ENCODE measurements at regions not wholly inside any gene's neighbourhood (a gene's known extent, or its start where the extent isn't known, plus 50 kb on each side); places are given as distances from the start of the nearest gene placed in this dataset.
A peak's percentile ranks its signal among the peaks of the same experiment; 100 is the strongest.

DNA sequence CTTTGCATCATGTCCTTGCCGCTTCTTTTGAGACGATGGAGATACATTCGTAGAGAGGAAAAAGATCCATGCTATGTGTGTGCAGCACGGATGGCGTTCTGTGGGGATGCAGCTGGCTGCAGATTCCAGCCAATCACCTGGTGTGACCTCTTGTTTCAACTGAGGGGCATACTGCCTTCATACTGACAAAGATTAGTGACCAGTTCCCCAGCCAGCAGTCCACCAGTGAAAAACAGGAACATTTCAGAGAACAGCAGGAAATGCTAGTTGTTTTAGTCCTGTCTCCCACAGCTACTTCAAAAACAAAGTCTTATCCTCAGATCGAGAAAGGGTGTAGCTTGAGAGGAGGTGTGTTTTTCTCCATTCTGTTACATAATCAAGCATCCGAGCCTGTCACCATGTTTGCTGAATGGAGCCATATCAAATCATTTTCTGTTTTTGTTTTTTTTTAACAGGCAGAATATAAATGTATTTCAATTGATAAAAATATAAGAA, 255.7 kb upstream of the FMN2 start:
- no peak for DNase-seq

DNA sequence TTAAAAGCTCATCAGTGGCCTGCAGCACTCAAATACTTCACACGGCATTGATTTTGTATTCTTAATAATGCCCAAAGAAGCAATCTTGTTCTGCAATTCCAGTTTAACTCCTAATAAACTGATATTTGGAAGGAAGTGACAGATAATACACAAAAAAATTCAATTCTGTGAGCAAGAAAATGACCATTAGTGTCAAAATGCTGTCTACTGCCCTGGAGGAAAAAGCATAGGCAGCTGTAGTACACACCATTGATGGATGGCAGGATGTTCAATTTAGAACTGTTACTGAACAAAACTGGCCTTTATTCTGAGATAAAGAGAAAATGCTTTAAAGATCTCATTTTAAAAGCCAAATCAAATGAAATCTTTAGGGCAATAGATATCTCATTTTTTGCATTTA, 251.3 kb upstream of the FMN2 start:
- DNase-seq: no peak

DNA sequence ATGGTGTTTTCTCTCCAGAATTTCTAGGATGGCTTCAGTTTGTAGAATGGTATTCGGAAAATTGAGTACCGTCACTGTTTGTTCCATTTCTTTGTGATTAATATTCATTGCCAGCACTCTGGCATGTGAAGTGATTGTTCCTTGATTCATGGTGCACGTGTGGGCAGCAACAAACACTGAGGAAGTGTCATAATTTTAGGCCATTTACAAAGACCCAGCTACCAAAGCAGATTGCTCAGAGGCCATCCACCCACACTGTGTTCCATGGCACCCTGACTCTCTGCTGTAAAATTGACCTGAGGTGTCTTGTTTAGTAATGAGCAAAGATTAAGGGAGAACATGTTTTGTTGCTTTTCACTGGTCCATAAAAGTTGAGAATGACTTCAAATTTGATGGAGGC, 250.9 kb upstream of the FMN2 start:
- DNase-seq: no peak

DNA sequence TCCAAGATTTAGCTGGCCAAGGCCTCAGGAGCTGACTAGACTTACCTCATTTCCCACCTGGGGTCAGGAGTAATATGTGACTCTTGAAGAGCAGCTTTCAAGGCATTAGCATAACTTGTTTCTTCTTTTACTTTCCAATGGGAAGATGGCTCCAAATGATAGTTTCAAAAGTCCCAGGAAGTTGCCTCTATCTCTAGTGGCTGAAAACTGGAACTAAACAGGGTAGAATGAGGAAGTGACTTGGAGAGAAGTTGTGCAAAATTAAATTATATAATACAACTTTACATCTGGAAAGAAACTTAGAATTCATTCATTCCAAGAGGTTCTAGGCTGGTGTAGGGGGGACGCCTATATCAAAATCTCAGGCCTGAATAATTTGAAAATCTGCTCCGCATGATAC, 250.1 kb upstream of the FMN2 start:
- no peak for DNase-seq

DNA sequence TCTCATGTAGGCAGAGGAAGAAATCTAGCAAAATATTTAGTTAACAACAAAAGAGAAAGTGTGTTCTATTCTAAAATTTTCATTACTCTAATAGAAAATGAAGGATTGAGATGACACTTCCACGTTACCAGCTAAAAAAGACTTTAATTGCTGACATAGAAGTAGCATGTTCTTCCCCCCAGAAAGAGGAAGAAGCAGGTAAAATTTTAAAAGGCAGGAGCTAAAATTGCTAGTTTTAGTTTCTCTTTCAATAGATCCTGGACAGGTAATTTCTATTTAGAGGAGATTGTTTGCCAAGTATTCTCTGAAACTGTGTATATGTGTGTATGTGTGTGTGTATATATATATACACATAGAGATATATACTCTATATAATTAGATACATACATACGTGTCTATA, 248.1 kb upstream of the FMN2 start:
- no peak for DNase-seq

DNA sequence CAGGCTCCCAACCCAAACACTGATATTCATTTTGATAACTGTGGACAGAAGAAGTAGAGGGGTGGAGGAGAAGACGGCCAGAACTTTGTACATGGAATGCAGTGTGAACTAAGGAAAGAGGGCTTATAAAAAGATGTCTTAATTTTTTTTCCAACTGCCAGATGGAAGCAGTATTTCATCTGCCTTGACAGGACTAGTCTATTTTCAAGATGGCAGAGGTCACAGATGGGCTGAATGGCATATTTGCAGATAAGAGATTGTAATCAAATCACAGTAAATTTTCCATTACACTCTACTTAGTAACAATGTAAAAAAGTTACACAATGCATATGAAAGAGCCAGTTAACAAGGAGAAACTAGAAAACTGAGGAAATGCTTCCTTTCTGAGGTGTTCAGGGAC, 246.8 kb upstream of the FMN2 start:
- no peak for DNase-seq

DNA sequence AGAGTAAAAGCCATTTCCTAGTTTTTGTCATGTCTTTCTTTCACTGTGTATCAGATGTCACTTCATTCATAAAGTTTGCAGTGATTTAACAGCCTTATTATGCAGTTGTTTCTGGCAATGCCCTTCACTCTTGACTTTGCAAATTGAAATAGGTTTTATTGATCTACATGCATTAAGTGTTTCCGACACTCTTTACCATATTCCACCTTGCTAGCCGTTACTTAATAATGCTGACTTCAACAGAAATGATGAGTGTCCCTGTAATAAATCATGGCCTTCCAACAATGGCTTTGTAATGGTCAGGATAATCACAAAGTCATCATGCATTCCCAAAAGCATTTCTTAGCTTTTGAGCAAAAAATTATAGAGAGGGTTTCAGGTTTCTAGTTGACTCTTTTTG, 236.8 kb upstream of the FMN2 start:
- DNase-seq: no peak

DNA sequence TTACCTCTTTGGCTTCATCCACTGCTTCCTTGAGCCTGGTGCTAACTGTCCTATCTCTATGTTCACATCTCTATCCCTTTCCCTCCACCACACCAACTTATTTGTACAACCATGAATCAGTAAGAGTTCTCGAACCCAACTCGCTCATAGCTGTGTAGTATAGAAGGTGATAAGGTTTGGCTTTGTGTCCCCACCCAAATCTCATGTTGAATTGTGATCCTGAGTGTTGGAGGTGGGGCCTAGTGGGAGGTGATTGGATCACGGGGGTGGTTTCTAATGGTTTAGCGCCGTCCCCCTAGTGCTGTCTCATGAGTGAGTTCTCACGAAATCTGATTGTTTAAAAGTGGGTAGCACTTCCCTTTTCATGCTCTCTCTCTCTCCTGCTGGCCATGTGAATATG, 235.6 kb upstream of the FMN2 start:
- no peak for DNase-seq

DNA sequence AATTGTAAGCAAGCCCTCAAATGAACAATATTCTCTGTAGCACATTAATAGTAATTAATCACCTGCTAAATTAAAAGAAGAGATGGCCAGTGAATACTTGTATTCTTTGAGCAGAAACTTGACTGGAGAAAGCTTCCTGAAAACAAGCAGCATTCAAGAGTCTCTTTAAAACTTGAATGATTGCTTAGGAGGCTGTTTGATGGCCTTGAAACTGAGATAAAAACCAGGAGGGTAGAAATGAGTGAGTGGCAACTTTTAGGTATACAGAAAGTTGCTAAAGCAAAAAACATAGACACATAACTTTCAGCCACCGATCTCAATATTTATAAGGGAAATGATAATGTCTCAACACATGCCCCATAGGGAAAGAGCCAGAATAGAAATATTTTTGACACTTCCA, 234.8 kb upstream of the FMN2 start:
- no peak for DNase-seq

DNA sequence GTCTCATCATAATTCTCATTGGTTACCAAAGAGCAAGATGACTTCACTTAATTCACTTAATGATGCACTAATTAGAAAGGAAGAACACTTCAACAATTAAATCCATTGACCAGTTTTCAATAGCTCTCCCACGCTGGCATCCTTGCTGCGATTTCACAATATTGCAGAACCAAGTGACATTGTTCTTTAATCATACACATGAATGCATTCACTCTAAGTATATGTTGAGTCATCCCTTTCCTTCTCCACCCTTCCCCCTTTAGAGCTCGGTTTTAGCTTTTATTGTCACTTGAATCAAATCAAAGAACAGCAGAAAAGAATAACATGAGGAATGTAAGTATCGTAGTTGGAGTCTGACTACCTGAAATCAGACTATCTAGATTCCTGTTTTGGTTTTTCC, 233.6 kb upstream of the FMN2 start:
- peak in 1 of 2 donors; percentile 9 for DNase-seq

DNA sequence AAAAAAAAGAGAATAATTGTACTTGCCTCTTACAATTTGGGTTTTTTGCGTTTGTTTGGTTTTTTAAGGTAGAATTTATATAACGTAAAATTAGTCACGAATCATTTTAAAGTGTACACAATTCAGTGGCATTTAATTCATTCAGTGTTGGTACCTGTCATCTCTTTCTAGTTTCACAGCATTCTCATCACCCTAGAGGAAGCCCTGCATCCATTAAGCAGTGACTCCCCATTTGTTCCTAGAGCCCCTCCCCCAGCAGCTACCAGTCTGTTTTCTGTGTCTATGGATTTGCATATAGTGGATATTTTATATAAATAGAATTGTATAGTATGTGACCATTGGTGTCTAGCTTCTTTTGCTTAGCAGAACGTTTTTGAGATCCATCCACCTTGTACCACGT, 233.2 kb upstream of the FMN2 start:
- no peak for DNase-seq

DNA sequence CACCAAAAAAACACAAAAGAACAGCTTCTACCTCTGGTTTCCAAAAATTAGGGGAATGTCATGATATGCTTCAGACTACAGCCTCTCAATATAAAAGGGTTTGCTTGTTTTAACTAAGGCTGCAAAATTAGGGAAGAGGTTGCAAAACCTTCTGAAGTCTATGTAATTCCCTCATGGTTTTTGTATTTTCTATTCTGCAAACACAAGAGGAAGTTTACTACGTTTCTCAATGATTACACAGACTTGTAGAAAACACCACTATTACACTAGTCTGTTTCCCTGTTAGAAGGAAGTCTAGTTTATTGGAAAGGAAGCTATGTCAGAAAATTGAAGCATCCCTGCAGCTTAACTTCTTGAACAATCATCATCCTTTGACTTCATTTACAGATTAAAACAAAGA, 229.7 kb upstream of the FMN2 start:
- DNase-seq: no peak

DNA sequence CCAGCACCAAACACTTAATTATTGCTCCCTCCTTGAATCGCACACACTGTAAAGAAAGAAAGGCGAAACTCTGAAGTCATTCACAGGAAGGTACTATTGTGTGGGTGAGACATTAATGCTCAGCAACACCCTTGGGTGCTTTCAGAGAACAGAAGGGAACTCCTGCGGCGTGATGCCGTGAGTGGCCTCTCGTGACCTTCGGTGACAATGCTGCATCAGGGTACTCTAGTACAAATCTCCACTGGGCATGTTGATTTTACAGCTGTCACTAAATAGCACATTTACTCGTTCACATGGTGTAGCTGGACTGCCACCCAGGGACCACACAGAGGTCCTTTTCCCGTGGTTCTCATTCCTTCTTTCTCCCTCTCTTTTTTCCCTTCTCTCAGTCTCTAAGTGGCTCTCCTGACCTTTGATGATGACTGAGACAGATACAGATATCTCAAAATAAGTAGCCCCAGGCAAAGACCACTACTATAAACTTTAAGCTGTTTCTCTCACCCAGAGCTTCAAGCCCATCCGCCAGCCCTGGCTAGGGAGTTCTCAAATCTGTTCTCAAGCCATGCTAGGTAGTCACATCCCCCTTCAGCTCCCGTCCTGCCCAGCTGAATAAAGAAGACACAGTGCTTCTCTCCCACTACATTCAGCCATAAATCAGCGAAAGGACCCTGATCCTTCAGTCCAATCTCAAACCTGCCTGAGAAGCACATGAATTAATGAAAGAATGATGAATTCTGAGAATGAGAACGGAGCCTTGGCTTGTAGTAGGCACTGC, 223.4 kb upstream of the FMN2 start:
- DNase-seq: no peak

DNA sequence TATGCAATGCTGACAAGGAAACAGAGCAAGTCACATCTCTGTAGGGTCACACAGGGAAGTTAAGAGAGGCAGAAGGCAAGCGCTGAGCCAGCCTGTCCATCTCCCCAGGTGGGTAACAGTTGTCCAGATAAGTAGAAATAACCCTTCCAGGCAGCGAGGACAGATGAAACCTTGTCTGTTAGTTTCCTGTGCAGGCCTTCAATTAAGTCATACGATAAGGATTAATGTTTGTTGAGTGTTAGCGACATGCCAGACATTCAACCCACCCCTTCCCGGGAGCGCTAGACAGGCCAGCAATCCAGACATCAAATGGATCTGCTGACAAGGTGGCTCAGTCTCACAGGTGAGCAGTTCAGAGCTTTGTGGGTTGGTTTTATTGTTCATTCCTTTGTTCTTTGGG, 221.5 kb upstream of the FMN2 start:
- no peak for DNase-seq

DNA sequence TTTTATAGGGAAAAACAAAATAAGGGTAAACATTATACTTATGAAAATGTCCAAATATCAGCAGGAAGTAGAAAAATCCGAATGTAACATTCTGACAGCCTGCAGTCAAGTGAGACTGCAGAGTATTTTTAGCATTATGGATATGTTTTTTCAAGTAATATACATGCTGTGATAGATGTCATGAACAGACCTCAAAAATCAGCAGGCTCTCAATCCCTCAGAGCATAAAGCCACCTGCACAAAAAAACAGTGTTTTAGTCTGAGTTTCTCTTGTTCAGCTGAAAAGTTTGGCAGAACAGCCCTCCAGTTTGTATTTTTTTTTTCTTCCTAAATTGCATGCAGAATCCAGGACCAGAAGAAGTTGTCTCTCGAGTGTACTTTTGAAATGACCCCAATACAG, 219.1 kb upstream of the FMN2 start:
- DNase-seq: no peak

DNA sequence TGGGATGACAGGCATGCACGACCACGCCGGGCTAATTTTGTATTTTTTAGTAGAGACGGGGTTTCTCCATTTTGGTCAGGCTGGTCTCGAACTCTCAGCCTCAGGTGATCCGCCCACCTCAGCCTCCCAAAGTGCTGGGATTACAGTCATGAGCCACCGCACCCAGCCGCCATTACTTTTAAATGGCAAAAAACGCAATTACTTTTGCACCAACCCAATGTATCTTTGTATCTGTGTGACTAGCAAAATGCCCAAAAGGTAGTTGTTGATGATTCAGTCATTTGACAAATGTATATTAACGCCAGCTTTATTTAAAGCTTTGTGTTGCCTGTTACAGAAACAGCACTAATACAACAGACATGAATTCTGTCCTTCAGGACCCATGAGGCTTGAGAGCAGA, 216.9 kb upstream of the FMN2 start:
- DNase-seq: no peak

DNA sequence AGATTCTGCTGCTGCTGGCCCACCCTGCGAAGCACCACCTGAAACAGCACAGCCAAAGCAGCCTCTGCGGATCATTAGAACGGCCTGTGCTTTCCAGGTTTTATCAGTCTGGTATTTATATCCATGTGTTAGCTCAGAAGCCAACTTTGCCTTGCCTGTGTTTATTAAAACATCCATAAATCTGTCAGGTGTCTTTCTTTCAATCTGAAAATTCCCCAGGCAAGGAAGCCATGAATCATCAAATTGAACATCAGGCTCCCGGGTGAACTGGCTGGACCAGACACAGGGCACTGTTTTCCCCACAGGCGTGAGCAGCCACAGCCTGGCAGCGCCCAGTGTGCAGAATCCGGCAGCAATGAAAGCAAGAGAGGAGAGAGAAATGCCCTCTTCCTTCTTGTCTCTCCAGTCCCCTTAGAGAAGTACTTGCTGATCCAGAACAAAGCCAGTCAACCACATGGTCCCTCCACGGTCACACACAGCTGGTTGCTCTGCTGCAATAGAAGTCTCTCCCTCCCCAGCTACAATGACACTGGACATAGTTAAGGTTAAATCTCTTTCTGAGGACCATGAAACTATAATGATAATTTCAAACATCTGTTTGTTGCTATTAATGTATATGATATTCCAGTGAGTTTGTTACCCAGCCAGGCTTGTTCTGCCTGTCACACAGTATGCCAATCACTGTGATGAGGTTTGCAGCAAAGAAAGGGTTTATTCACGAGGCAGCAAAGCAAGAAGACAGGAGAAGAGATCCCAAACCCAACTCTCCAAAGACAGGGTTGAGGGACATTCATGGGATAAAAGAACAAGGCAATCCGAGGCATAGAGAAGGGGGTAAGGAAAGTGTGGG, 212.1 kb upstream of the FMN2 start:
- no peak for DNase-seq

DNA sequence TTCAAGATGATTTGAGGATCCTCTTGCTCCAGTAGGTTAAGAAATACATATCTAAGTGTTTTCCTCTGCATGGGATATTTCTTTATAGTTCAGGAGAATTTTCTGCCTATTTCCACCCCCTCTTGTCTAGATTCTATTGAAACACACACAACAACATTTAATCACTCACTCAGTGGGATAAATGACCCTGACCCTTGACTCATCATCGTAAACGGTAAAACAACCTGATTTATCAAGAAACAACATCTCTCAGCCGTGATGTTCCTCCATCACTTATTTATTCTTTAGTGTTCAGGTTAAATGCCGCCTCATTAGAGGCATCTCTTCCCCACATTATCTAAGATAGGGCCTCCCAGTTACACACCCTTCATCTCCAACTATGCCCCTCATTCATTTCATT, 208.7 kb upstream of the FMN2 start:
- DNase-seq: no peak

DNA sequence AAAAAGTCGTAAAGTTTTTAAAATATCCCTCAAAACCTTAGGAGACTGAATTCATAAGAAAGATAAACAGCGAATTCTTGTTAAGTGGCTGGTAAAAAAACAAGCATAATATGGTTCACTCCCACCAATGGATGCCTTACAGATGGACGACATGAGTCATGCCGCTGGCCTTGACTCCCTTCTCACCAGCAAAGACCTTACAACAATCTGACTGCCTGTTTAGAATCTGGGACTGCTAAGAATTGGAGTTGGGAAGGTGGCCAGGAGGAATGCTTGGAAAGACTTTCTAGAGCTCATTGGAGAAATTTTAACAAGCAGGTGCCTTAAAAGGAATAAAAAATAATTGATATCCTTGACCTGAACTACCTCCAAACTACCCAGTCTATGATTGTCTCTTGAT, 206.9 kb upstream of the FMN2 start:
- DNase-seq: no peak

DNA sequence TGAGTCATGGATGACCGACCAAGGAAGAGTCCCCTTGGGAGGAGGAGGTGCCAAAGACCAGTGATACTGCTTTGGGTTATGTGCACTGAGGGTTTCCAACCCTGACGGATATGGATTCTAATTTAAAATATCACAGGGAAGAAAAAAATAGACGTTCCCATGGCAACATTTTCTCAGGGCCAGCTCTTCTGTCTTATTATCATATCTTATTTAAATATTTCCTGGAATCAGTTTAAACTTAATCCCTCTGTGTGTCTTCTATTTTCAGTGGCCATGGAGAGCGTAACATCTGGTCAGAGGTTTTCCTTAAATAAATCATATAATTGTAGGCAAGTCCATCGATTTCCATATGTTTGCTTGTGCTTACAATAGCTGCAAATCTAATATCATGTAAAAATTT, 205.4 kb upstream of the FMN2 start:
- DNase-seq: no peak

DNA sequence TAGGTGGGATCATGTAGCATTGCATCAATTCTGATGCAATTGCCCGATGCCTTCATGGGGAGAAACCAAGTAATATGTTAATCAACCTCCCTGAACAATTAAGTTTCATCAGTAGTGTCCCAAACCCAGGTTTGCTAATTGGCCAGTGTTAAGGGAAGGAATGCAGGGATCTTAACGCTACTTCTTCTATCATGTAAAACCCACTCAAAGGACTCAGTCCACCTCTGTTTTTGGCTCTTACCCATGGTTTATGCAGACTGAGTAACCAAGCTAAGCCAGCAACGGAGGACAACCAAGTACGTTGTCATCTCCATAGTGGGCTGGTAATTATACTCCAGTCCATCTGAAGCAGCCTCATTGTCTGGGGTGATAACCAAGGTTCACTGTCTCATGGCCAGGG, 203.0 kb upstream of the FMN2 start:
- no peak for DNase-seq

DNA sequence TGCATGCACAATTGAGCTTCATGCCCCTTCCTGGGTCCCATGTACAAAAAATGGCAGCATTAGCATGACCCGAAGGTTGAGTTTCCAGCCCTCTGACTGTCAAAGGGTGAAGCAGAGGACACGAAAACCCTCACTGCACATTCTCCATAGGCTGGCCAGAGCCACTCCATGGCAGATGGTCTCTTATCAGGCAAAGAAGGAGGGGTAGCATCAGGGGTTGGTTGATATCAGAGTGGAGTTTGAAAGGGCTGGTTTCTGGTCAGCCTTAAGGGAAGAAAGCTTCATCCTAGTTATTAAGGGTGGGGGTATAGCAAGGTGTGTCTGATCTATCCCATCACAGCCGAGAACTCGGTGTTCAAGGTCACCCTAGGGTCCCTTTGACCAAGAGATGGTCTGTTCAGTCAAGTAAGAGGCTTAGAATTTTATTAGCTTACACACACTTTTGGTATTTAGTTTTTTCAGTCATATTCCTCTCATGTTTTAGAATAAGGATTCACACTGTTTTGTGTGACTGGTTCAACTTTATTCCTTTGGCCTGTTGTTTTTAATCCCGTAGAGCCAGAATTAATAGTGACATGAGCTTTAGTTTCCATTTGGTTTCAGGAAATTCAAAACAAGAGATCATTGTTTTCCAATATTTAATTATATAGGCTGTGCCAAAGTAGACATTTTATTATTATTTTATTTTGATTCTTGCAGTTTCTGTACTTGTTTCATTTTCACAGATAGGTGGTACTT, 199.9 kb upstream of the FMN2 start:
- no peak for DNase-seq

DNA sequence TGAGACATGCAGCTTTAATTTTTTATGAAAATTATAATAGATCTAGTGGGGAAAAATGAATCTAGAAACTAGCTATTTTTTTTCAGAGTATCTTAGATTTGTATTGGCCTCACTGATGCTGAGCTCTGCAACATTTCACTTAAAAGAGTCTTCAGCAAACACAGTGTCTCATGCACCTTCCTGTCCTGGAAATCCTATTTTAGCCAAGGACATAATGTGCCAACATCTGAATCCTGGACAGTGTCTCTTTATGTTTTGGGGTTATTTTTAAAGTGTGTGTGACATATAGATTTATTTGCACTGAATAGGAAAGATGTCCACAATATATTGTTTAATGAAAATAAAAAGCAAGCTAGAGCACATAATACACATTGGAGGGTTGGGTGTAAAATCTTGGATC, 199.1 kb upstream of the FMN2 start:
- DNase-seq: no peak

Measured in CD4-positive, alpha-beta T cell treated with Interleukin-1 beta for 1 hour (primary cell).